Putamen (tissue), 1 donor: ENCODE measurements at regions not wholly inside any gene's neighbourhood (a gene's known extent, or its start where the extent isn't known, plus 50 kb on each side); places are given as distances from the start of the nearest gene placed in this dataset.

Experiments
- DNase-seq: peaks from one replicate; pipeline ENCODE4 v3.0.0-alpha.2; 2016; ENCODE audit warnings: low spot score

DNA sequence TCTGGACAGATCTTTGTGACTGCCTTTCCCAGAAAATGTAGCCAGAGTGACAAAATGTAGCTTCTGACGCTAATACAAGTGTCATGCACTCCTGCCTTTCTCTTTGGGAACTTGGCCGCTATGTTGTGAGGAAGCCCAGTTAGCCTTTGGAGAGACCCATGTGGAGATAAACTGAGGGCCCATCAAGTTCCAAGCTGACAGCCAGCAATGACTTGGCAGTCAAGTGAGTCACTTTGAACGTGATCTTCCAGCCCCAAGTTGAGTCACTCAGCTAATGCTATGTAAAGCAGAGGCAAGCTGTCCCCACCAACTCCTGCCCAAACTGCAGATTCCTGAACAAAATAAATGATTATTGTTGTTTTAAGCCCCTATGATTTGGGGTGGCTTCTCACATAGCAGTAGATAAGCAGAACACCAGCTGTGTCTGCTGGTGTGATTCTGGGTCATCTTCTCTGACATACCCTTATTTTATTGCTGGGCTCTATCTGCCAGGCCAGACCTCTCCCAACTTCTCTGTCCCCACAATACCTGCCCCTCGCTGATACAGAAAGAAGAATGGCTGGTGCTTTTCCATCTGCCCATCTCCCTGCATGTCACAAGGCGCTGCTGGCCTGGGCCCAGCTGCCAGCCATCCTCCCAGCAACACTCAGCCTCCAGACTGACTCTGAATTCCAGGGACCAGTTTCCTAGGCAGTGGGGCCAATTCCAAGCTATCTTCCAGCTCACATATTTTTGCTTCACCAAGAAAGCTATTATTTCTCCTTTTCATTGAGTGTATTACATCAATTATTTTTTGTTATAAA lies 274.8 kb downstream of the LRFN2 start:
- no peak for DNase-seq

DNA sequence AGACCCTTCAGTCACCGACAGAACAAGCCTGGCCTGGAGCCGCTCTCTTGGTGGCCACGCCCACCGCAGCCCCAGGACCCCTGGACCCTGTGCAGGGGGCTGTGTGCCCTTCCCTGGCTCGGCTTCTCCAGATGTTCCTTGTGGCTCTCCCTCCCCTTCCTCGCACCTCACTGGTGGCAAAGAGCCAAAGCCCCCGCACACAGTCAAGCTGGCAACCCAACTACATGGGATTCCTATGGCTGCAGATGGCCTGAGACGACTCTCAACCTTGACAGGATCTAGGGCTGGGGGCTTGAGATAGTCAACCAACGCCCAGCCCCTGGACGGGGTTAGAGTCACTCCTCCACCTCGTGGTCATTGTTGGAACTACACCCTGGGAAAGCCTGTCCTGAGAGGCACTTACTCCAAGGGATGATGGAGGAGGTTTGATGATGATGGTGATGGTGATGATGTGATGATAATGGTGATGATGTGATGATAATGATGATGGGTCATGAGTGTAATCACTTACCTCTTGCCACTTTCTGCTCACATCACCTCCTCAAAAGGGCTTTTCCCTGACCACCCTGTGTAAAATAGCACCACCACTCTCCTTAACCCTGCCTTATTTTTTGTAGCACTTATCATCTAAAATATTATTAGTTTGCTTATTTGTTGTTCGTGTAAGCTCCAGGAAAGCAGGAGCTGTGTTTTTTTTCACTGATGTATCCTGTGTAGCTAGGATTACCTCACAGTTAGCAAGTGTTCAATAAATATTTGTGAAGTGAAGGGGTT lies 278.4 kb downstream of the LRFN2 start:
- DNase-seq, result peak; percentile 34

DNA sequence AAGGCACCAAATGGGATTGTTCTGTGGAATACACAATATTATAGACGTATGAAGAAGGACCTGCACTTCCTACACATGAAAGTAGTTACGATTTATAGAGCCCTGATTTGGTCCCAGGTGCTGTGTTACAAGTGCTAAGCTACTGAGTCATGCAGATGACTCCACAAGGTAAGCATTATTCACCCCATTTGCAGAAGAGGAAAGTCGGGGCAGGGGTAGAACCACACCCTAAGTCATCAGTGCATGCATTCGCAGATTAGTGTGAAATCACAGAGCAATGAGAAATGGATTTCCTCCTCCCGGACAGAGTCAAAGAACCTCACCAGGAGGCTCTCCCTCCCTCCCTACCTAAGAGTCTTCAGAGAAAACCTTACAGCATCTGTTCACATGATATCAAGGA lies 279.5 kb downstream of the LRFN2 start:
- DNase-seq, result no peak

- DNase-seq, result no peak
These were observed 284.2 kb downstream of the LRFN2 start for GRCh38 chr6:40302856-40303454.

DNA sequence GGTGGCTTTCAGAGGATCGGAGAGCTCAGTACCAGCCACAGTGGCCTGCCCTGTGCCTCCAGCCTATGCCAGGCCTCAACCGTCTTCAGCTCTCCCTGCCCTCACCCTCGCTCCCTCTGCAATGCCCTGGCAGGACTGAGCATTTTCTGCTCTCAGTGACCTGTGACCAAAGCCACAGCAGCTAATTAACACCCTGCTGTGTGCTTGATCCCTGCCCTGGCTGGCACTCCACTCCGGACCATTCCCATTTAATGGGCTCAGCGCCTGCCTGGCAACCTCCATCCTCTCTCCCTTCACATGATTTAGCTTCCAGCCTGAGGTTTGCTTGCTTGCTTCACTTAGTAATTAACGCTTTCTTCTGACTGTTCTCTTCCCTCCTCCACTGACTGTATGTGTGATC lies 287.5 kb downstream of the LRFN2 start:
- peak; percentile 16 for DNase-seq

GRCh38 chr6:40298207-40298606 lies 289.0 kb downstream of the LRFN2 start:
- DNase-seq, result no peak

DNA sequence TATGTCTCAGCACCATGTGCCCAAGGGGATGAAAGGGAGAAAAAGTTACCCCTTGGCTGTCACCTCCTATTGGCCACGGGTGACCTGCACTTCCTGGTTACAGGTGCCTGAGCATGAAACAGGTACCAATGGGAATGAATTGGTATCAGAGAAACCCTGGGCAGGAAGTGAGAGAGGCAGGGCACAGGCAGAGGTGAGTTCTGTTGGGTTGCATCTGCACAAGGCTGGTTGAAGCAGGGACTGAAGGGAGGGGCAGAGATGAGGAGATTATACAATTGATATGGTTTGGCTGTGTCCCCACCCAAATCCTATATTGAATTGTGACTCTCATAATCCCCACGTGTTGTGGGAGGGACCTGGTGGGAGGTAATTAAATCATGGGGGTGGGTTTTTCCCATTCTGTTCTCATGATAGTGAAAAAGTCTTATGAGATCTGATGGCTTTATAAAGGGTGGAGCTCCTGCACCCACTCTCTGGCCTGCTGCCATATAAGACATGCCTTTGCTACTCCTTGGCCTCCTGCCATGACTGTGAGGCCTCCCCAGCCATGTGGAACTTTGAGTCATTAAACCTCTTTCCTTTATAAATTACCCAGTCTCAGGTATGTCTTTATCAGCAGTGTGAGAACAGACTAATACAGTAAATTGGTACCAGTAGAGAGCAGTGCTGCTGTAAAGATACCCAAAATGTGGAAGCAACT lies 291.8 kb downstream of the LRFN2 start:
- no peak for DNase-seq

- no peak for DNase-seq
These were observed 293.5 kb downstream of the LRFN2 start for GRCh38 chr6:40293460-40294185.

- DNase-seq, result no peak
These were observed 294.1 kb downstream of the LRFN2 start for GRCh38 chr6:40293060-40293459.

GRCh38 chr6:40290816-40291215 lies 296.3 kb downstream of the LRFN2 start:
- DNase-seq, result no peak

DNA sequence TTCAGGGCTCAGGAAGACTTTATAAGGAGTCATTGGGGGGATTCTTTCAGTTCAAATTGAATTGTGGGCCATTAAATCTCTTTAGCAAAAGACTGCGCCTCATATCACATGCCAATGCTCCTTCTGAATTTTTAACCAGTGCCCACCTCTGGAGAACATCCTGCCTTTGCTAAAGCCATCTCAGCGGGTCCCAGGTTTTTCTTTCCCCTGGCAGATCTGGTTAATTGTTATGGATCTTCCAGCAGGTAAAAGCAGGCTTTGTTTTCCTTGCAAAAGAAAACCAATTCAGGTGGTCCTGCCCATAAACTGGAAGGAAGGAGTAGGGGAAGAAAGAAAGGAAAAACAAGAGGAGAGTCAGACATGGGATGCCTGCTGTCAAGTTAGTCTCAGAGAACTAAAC lies 298.2 kb downstream of the LRFN2 start:
- no peak for DNase-seq

GRCh38 chr6:40287296-40287850 lies 299.8 kb downstream of the LRFN2 start:
- no peak for DNase-seq

- no peak for DNase-seq
These were observed 300.4 kb downstream of the LRFN2 start for GRCh38 chr6:40286721-40287120.

- no peak for DNase-seq
These were observed 301.2 kb downstream of the LRFN2 start for GRCh38 chr6:40285996-40286395.

DNA sequence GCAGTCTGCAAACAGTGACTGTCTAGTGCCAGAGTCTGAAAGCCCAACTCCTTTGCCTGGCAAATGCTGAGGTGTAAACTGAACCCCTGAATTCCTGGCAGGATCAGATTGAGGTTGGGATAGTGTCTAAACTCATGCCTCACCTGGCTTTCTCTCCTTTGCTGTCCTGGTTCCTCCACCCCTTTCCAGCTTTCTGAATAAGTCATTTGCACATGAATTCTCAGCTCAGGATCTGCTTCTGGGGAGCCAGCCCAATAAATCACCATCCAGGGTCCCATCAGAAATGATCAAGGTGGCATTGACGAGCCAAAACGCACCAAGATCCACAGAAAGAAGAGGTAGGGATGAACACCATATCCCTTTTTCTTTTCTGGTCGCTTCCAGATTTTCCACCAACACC lies 301.6 kb downstream of the LRFN2 start:
- DNase-seq, result no peak

- no peak for DNase-seq
These were observed 304.2 kb downstream of the LRFN2 start for GRCh38 chr6:40282986-40283385.

DNA sequence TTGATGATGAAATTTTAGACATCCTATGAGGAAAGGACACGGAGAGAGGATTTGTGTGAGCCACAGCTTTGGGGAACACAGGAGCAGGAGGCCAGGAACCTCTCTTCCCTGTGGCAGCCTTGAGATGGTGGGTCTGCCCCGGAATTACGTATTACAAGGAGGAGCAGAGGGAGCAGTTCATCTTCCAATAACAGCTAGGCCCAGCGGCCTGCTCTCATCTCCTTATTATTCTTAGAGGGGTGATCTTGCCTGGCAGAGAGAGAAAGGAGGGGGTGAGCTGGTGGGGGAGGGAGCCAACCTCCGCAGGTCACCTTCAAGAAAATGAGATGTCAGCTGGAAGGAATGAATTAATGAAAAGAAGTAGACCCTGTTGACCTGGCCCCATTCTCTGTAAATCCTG lies 305.8 kb downstream of the LRFN2 start:
- no peak for DNase-seq

DNA sequence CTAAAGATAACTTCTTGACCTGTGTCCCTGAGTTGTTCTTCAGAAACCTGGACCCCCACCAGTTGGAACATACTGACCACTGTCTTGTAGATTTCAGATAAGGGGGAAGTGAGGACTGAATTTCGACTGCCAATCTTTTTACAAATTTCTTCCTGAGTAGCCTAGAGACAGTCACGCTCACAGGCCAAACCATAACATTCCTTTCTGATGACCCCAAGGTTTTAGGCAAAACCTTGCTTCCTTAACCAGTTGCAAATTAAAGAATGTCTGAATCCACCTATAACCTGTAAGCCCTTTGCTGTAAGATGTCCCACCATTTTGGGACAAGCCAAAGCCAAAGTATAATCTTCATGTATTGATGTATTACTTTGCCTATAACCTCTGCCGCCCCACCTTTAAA lies 306.9 kb downstream of the LRFN2 start:
- no peak for DNase-seq

DNA sequence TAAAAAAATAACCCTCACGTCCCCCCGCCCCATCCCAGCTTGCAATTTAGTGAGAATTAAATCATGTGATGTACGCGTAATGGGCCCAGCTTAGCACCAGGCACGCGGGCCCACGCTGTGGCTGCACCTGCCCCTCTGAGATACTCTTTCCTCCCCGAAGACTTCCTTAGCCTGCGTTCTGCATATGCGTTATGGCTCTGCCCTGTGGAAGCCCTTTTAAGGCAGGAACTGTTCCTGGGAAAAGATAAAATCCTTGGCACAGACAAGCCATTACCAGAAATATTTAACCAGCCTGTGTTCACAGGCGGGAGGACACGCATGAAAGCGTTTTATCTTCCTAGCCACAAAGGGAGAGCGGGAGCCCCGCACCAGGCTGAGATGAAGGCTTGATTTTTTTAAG lies 311.0 kb downstream of the LRFN2 start:
- DNase-seq, result no peak

DNA sequence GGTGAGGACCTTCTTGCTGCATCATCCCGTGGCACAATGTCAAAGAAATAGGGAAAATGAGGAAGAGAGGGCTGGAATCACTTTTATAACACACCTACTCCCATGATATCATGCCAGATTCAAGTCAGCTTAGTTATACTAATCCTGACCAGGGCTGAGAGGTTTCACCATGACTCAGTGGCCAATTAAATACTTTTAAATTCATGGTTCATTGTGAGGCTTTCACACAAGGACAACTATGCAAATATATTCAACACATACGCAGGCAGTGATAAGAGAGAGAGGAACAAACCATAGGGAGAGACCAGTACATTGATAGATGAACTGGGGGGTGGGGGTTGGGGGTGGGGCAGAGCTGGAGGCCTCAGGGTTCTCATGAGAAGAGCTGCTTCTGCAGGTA lies 313.1 kb downstream of the LRFN2 start:
- no peak for DNase-seq

- no peak for DNase-seq
These were observed 318.6 kb downstream of the LRFN2 start for GRCh38 chr6:40268614-40269013.

GRCh38 chr6:40268166-40268565 lies 319.0 kb downstream of the LRFN2 start:
- DNase-seq, result no peak
